ENCODE measurements at regions not wholly inside any gene's neighbourhood (a gene's known extent, or its start where the extent isn't known, plus 50 kb on each side); places are given as distances from the start of the nearest gene placed in this dataset.

- Histone ChIP-seq H3K27me3 (no peaks in the 10 kb centered on the region), H3K4me1 (no peaks in the 10 kb centered on the region), H3K27ac (no peak overlapping the region), H3K4me3 (no peak overlapping the region), H3K36me3 (no peaks in the 10 kb centered on the region), H3K9me3 (no peaks in the 10 kb centered on the region)
- intact Hi-C loops (cut with DNase I) = no loop called here
- peak; percentile 37 to 55 for DNase-seq (ENCODE audit: extremely low spot score in 2 of 2)
- TF ChIP-seq POLR2A (IDR thresholded peaks at IDR 0.05) = no peak
- no peak for TF ChIP-seq POLR2AphosphoS5 (IDR thresholded peaks at IDR 0.05; ENCODE audit: insufficient read depth in 1 of 2, low read depth in 1 of 2)
- TF ChIP-seq CTCF (IDR thresholded peaks at IDR 0.05) = no peak
Observed at GRCh38 chr10:118977022-118977599, 52.4 kb upstream of the NANOS1 start.

GRCh38 chr10:118977835-118978234 is 51.7 kb upstream of the NANOS1 start:
- no peak overlapping the region for H3K4me3 ChIP-seq
- intact Hi-C loops (cut with DNase I) = no loop called here
- H3K9me3 ChIP-seq = no peaks in the 10 kb centered on the region
- H3K4me1 ChIP-seq = no peaks in the 10 kb centered on the region
- peak in 1 of 2 donors; percentile 44 for DNase-seq (ENCODE audit: extremely low spot score in 2 of 2)
- H3K27me3 ChIP-seq = no peaks in the 10 kb centered on the region
- H3K27ac ChIP-seq = no peak overlapping the region
- no peak for TF ChIP-seq POLR2A (IDR thresholded peaks at IDR 0.05)
- no peak for TF ChIP-seq POLR2AphosphoS5 (IDR thresholded peaks at IDR 0.05; ENCODE audit: insufficient read depth in 1 of 2, low read depth in 1 of 2)
- TF ChIP-seq CTCF (IDR thresholded peaks at IDR 0.05) = no peak
- H3K36me3 ChIP-seq = no peaks in the 10 kb centered on the region

GRCh38 chr10:118978316-118978997 is 51.1 kb upstream of the NANOS1 start:
- no peaks in the 10 kb centered on the region for H3K9me3 ChIP-seq
- H3K36me3 ChIP-seq = no peaks in the 10 kb centered on the region
- H3K27ac ChIP-seq = no peak overlapping the region
- no peaks in the 10 kb centered on the region for H3K27me3 ChIP-seq
- H3K4me1 ChIP-seq = no peaks in the 10 kb centered on the region
- no peak overlapping the region for H3K4me3 ChIP-seq
- intact Hi-C loops (cut with DNase I) = no loop called here
- no peak for TF ChIP-seq POLR2A (IDR thresholded peaks at IDR 0.05)
- no peak for TF ChIP-seq POLR2AphosphoS5 (IDR thresholded peaks at IDR 0.05; ENCODE audit: insufficient read depth in 1 of 2, low read depth in 1 of 2)
- DNase-seq (ENCODE audit: extremely low spot score in 2 of 2) = peak; percentile 78 to 93

GRCh38 chr10:118978998-118979350 is 50.5 kb upstream of the NANOS1 start:
- H3K4me3 ChIP-seq = no peak overlapping the region
- TF ChIP-seq CTCF (IDR thresholded peaks at IDR 0.05) (no peak), POLR2AphosphoS5 (IDR thresholded peaks at IDR 0.05; ENCODE audit: insufficient read depth in 1 of 2, low read depth in 1 of 2) (no peak), POLR2A (IDR thresholded peaks at IDR 0.05) (no peak)
- no peaks in the 10 kb centered on the region for H3K4me1 ChIP-seq
- H3K27me3 ChIP-seq = no peaks in the 10 kb centered on the region
- H3K36me3 ChIP-seq = no peaks in the 10 kb centered on the region
- intact Hi-C loops (cut with DNase I) = no loop called here
- peak in 1 of 2 donors; percentile 29 for DNase-seq (ENCODE audit: extremely low spot score in 2 of 2)
- H3K27ac ChIP-seq = no peak overlapping the region
- H3K9me3 ChIP-seq = no peaks in the 10 kb centered on the region

GRCh38 chr10:118979661-118980060 is 49.9 kb upstream of the NANOS1 start:
- TF ChIP-seq POLR2A (IDR thresholded peaks at IDR 0.05) (no peak), CTCF (IDR thresholded peaks at IDR 0.05) (no peak), POLR2AphosphoS5 (IDR thresholded peaks at IDR 0.05; ENCODE audit: insufficient read depth in 1 of 2, low read depth in 1 of 2) (no peak)
- no peak overlapping the region for H3K4me3 ChIP-seq
- no peak overlapping the region for H3K27ac ChIP-seq
- intact Hi-C loops (cut with DNase I) = no loop called here
- no peaks in the 10 kb centered on the region for H3K36me3 ChIP-seq
- H3K9me3 ChIP-seq = no peaks in the 10 kb centered on the region
- no peaks in the 10 kb centered on the region for H3K27me3 ChIP-seq
- DNase-seq (ENCODE audit: extremely low spot score in 2 of 2) = peak; percentile 37 to 79
- no peaks in the 10 kb centered on the region for H3K4me1 ChIP-seq
